ENCODE measurements at regions not wholly inside any gene's neighbourhood (a gene's known extent, or its start where the extent isn't known, plus 50 kb on each side); places are given as distances from the start of the nearest gene placed in this dataset.

GRCh38 chr20:40893610-40894236, 134.9 kb upstream of the TOP1 start:
- TF ChIP-seq CREB1 (IDR thresholded peaks at IDR 0.05; ENCODE audit: low read depth) (no peak), YY1 (IDR thresholded peaks at IDR 0.05; ENCODE audit: low read depth) (no peak), FOXM1 (IDR thresholded peaks at IDR 0.05; ENCODE audit: borderline replicate concordance, low read depth) (no peak), CEBPB (IDR thresholded peaks at IDR 0.05) (no peak)

Measured in Ishikawa (cell line).